H1 (cell line): ENCODE measurements at regions not wholly inside any gene's neighbourhood (a gene's known extent, or its start where the extent isn't known, plus 50 kb on each side); places are given as distances from the start of the nearest gene placed in this dataset.

Source experiments
- CTCF ChIA-PET: fragments of 300-600 bp; sonication (Branson Sonifier 250); formaldehyde crosslinking; loops from one replicate; lab custom pipeline; 2021; ENCODE audit not compliant: partially characterized antibody; lab: Charles Lee
- POLR2A ChIA-PET: fragments of 300-600 bp; sonication (Branson Sonifier 250); formaldehyde crosslinking; loops from one replicate; lab custom pipeline; 2021; ENCODE audit warnings: inconsistent platforms; ENCODE audit not compliant: partially characterized antibody; lab: Charles Lee
- DNase-seq, 2 experiments: peaks; one replicate each; pipeline versions ENCODE4 v3.0.0 to v3.0.0-alpha.2; 2010 to 2022; ENCODE audit warnings: low spot score in 2 of 2, low read depth in 1 of 2, mixed read lengths in 1 of 2
- FAIRE-seq: peaks from 2 replicates; lab custom pipeline; 2011; peaks lifted over from hg19 to GRCh38; lab: Jason Lieb, UNC
- H2AFZ ChIP-seq: 2 replicates; pipeline ENCODE4 v1.8.1; 2012; ENCODE audit warnings: low read length, inconsistent platforms
- H2AK5ac ChIP-seq: 2 replicates; pipeline ENCODE4 v1.6.1; 2013; ENCODE audit warnings: low read depth, low read length
- H2BK120ac ChIP-seq: replicated peaks from 2 replicates; pipeline ENCODE3; 2013; ENCODE audit warnings: low read depth, low read length, inconsistent platforms
- H2BK12ac ChIP-seq: 2 replicates; pipeline ENCODE4 v1.6.1; 2013; ENCODE audit warnings: low read depth, low read length
- H2BK15ac ChIP-seq: 2 replicates; pipeline ENCODE4 v1.6.1; 2013; ENCODE audit warnings: low read length
- H2BK20ac ChIP-seq: 2 replicates; pipeline ENCODE4 v1.6.1; 2013; ENCODE audit warnings: low read length
- H2BK5ac ChIP-seq: 2 replicates; pipeline ENCODE4 v1.6.1; 2013; ENCODE audit warnings: low read depth, low read length
- H3K14ac ChIP-seq: 2 replicates; pipeline ENCODE4 v1.6.1; 2013; ENCODE audit warnings: inconsistent platforms; ENCODE audit not compliant: insufficient read length
- H3K18ac ChIP-seq: 2 replicates; pipeline ENCODE4 v1.6.1; 2013; ENCODE audit warnings: low read length; ENCODE audit errors: extremely low read depth
- H3K23ac ChIP-seq: 2 replicates; pipeline ENCODE4 v1.6.1; 2013; ENCODE audit warnings: inconsistent platforms; ENCODE audit not compliant: insufficient read length
- H3K23me2 ChIP-seq: 2 replicates; pipeline ENCODE4 v1.6.1; 2013; ENCODE audit warnings: low read depth, low read length
- H3K27ac ChIP-seq: 2 replicates; pipeline ENCODE4 v1.6.1; 2011; ENCODE audit warnings: low read depth, low read length, inconsistent platforms
- H3K27me3 ChIP-seq, 4 experiments: replicated peaks in 1 of 4; 1 replicate in 1 of 4; 2 replicates in 3 of 4; pipeline versions ENCODE4 v1.6.1 to v1.8.1; 2011 to 2013; ENCODE audit warnings: low read length in 3 of 4, mild to moderate bottlenecking in 3 of 4, inconsistent platforms in 2 of 4, mixed read lengths in 2 of 4, moderate library complexity in 1 of 4; ENCODE audit not compliant: control insufficient read depth in 3 of 4, insufficient read depth in 3 of 4; ENCODE audit errors: extremely low read depth in 1 of 4
- H3K36me3 ChIP-seq, 4 experiments: 2 replicates each; pipeline versions ENCODE4 v1.6.1 to v1.8.1; 2011 to 2013; ENCODE audit warnings: mild to moderate bottlenecking in 4 of 4, low read length in 3 of 4, moderate library complexity in 2 of 4, control low read depth in 1 of 4, inconsistent platforms in 1 of 4; ENCODE audit not compliant: insufficient read depth in 4 of 4, control insufficient read depth in 2 of 4
- H3K4ac ChIP-seq: replicated peaks from 2 replicates; pipeline ENCODE3; 2013; ENCODE audit warnings: low read length, low read depth, mixed read lengths, inconsistent platforms; ENCODE audit not compliant: insufficient read length
- H3K4me1 ChIP-seq, 4 experiments: replicated peaks in 1 of 4; 1 replicate in 1 of 4; 2 replicates in 3 of 4; pipeline versions ENCODE4 v1.6.1 to v1.8.1; 2011 to 2013; ENCODE audit warnings: low read length in 3 of 4, inconsistent platforms in 2 of 4, mixed read lengths in 1 of 4; ENCODE audit not compliant: insufficient read depth in 4 of 4, control insufficient read depth in 3 of 4
- H3K4me2 ChIP-seq, 2 experiments: 2 replicates each; pipeline versions ENCODE4 v1.6.1 to v1.8.1; 2011 to 2013; ENCODE audit warnings: low read depth in 2 of 2, low read length in 2 of 2, control low read depth in 1 of 2, inconsistent platforms in 1 of 2, mild to moderate bottlenecking in 1 of 2; ENCODE audit not compliant: insufficient read depth in 1 of 2
- H3K4me3 ChIP-seq, 4 experiments: fragments of 200-600, 300-600 bp in 1 of 4; sonication (generic), shearing (Covaris generic), sonication (Bioruptor Twin) in 1 of 4; 2 replicates each; pipeline versions ENCODE4 v1.5.1 to v1.8.1; 2011 to 2016; ENCODE audit warnings: low read length in 4 of 4, low read depth in 3 of 4, control low read depth in 2 of 4, inconsistent platforms in 2 of 4, mild to moderate bottlenecking in 2 of 4, mixed read lengths in 1 of 4, moderate library complexity in 1 of 4; ENCODE audit not compliant: insufficient read depth in 2 of 4; ENCODE audit errors: extremely low read depth in 1 of 4
- H3K56ac ChIP-seq: replicated peaks from 2 replicates; pipeline ENCODE3; 2013; ENCODE audit warnings: low read depth, mild to moderate bottlenecking, mixed read lengths, low read length, inconsistent platforms; ENCODE audit not compliant: insufficient read length
- H3K79me1 ChIP-seq: 2 replicates; pipeline ENCODE4 v1.6.1; 2013; ENCODE audit warnings: low read depth, low read length, control low read depth
- H3K79me2 ChIP-seq, 2 experiments: 2 replicates each; pipeline versions ENCODE4 v1.6.1 to v1.8.1; 2012 to 2013; ENCODE audit warnings: low read length in 2 of 2, mild to moderate bottlenecking in 2 of 2, inconsistent platforms in 1 of 2; ENCODE audit not compliant: insufficient read depth in 2 of 2, control insufficient read depth in 1 of 2
- H3K9ac ChIP-seq, 4 experiments: replicated peaks in 1 of 4; 1 replicate in 1 of 4; 2 replicates in 3 of 4; pipeline versions ENCODE4 v1.6.1 to v1.8.1; 2011 to 2013; ENCODE audit warnings: low read depth in 3 of 4, low read length in 3 of 4, control low read depth in 2 of 4, mild to moderate bottlenecking in 2 of 4, moderate library complexity in 2 of 4, inconsistent platforms in 1 of 4; ENCODE audit errors: extremely low read depth in 1 of 4
- H3K9me3 ChIP-seq, 2 experiments: 2 replicates each; pipeline versions ENCODE4 v1.6.1 to v1.8.1; 2012 to 2013; ENCODE audit warnings: mild to moderate bottlenecking in 2 of 2, moderate library complexity in 2 of 2, control low read depth in 1 of 2, inconsistent platforms in 1 of 2, low read depth in 1 of 2, low read length in 1 of 2, mixed read lengths in 1 of 2; ENCODE audit not compliant: insufficient read depth in 2 of 2
- H4K20me1 ChIP-seq, 2 experiments: replicated peaks in 1 of 2; 2 replicates each; pipeline versions ENCODE3 to v1.8.1; 2011 to 2013; ENCODE audit warnings: inconsistent platforms in 2 of 2, low read length in 2 of 2, mild to moderate bottlenecking in 1 of 2; ENCODE audit not compliant: insufficient read depth in 2 of 2, control insufficient read depth in 1 of 2
- H4K5ac ChIP-seq: 2 replicates; pipeline ENCODE4 v1.6.1; 2013; ENCODE audit warnings: low read length, low read depth, mixed read lengths, inconsistent platforms; ENCODE audit not compliant: insufficient read length
- H4K8ac ChIP-seq: 2 replicates; pipeline ENCODE4 v1.8.0; 2013; ENCODE audit warnings: mild to moderate bottlenecking, moderate library complexity, low read length, inconsistent platforms; ENCODE audit not compliant: insufficient read depth; ENCODE audit errors: extremely low read depth
- H4K91ac ChIP-seq: replicated peaks from 2 replicates; pipeline ENCODE3; 2013; ENCODE audit warnings: low read length, mixed read lengths, inconsistent platforms; ENCODE audit not compliant: insufficient read length
- ATF2 ChIP-seq: IDR thresholded peaks from 2 replicates; pipeline ENCODE4 v1.6.1; 2012; ENCODE audit warnings: low read length, inconsistent platforms
- ATF3 ChIP-seq: IDR thresholded peaks from 2 replicates; pipeline ENCODE4 v1.6.1; 2011; ENCODE audit warnings: low read depth, mild to moderate bottlenecking, low read length; ENCODE audit not compliant: insufficient read depth
- BACH1 ChIP-seq: IDR thresholded peaks from 2 replicates; pipeline ENCODE4 v1.6.1; 2012; ENCODE audit warnings: low read length, improper control_type of control experiment
- CBX5 ChIP-seq: fragments of 300-800, 300-1000 bp; sonication (generic); IDR thresholded peaks from 2 replicates; pipeline ENCODE4 v1.7.1; 2016; ENCODE audit warnings: antibody characterized with exemption, low read length, low read depth
- PHF8 ChIP-seq: fragments of 200-600 bp; sonication (generic); conservative IDR thresholded peaks from 2 replicates; pipeline ENCODE4 v1.7.1; 2012; ENCODE audit warnings: low read depth, mild to moderate bottlenecking, inconsistent platforms, low read length, moderate library complexity
- POLR2AphosphoS5 ChIP-seq: IDR thresholded peaks from 2 replicates; pipeline ENCODE4 v1.6.1; 2011; ENCODE audit warnings: low read depth, low read length
- RAD21 ChIP-seq, 2 experiments: IDR thresholded peaks in 1 of 2; conservative IDR thresholded peaks in 1 of 2; 2 replicates each; pipeline ENCODE4 v1.6.1; 2011; ENCODE audit warnings: low read depth in 2 of 2, low read length in 2 of 2, improper control_type of control experiment in 1 of 2, inconsistent platforms in 1 of 2, mild to moderate bottlenecking in 1 of 2, moderate library complexity in 1 of 2
- RBBP5 ChIP-seq: IDR thresholded peaks from 2 replicates; pipeline ENCODE4 v1.7.1; 2012; ENCODE audit warnings: low read depth, mild to moderate bottlenecking, inconsistent platforms, low read length, moderate library complexity, borderline replicate concordance
- RXRA ChIP-seq: IDR thresholded peaks from 2 replicates; pipeline ENCODE4 v1.6.1; 2011; ENCODE audit warnings: low read depth, mild to moderate bottlenecking, low read length, moderate library complexity; ENCODE audit not compliant: insufficient read depth
- TAF7 ChIP-seq: optimal IDR thresholded peaks from 2 replicates; pipeline ENCODE3; 2011; ENCODE audit warnings: low read depth, mild to moderate bottlenecking, inconsistent platforms, low read length, moderate library complexity, borderline replicate concordance
- TBP ChIP-seq: IDR thresholded peaks from 2 replicates; pipeline ENCODE4 v1.6.1; 2011; ENCODE audit warnings: low read depth, low read length, improper control_type of control experiment
- TCF12 ChIP-seq: IDR thresholded peaks from 2 replicates; pipeline ENCODE4 v1.6.1; 2011; ENCODE audit warnings: low read depth, mild to moderate bottlenecking, low read length
- TEAD4 ChIP-seq: IDR thresholded peaks from 2 replicates; pipeline ENCODE4 v1.6.1; 2012; ENCODE audit warnings: low read depth, low read length, inconsistent platforms, mixed read lengths
- WGBS, 2 experiments: shearing (Covaris generic) in 1 of 2; methylation state at CpG; one replicate each; pipeline versions ENCODE4 v1.1.6 to v1.1.7; 2013 to 2015; ENCODE audit warnings: low lambda C conversion rate in 2 of 2, mixed read lengths in 2 of 2, inconsistent platforms in 1 of 2, low coverage in 1 of 2, missing lambda C conversion rate in 1 of 2; ENCODE audit not compliant: insufficient replicate concordance in 2 of 2, insufficient coverage in 1 of 2, insufficient read length in 1 of 2; ENCODE audit errors: extremely low coverage in 1 of 2, missing lambda C conversion rate in 1 of 2; 5-methylcytosine and 5-hydroxymethylcytosine counted together

GRCh38 chr12:42750356-42750755, 160.8 kb upstream of the PRICKLE1 start:
- Histone ChIP-seq H3K4ac (no peak overlapping the region), H3K79me2 (no peaks in the 10 kb centered on the region), H3K18ac (no peak overlapping the region), H3K27ac (no peak overlapping the region), H3K4me2 (no peak overlapping the region), H2BK120ac (no peak overlapping the region), H3K27me3 (no peaks in the 10 kb centered on the region), H2AK5ac (no peak overlapping the region), H3K23ac (no peak overlapping the region), H2BK12ac (no peak overlapping the region), H3K23me2 (no peaks in the 10 kb centered on the region), H4K5ac (no peak overlapping the region), H3K56ac (no peak overlapping the region), H3K36me3 (no peaks in the 10 kb centered on the region), H3K14ac (no peak overlapping the region), H2BK5ac (no peak overlapping the region), H3K4me3 (no peak overlapping the region), H2BK20ac (no peak overlapping the region), H4K8ac (no peak overlapping the region), H2BK15ac (no peak overlapping the region), H3K79me1 (no peaks in the 10 kb centered on the region), H3K4me1 (no peaks in the 10 kb centered on the region), H4K91ac (no peak overlapping the region), H3K9me3 (peaks cover 10 to 14% of the 10 kb centered on the region in 2 experiments), H2AFZ (no peak overlapping the region), H4K20me1 (no peaks in the 10 kb centered on the region), H3K9ac (no peak overlapping the region)
- DNase-seq (no peak), FAIRE-seq (no peak)
- CTCF ChIA-PET, result interaction anchor here (0.7 to 1.3 kb wide), 3 partner anchors 9 to 250 kb away, joined by 3 read pairs; no protein-coding TSS in a partner anchor
- POLR2A ChIA-PET, result no interaction called here
- no peak for TF ChIP-seq TAF7
- TF ChIP-seq RBBP5, result no peak
- no peak for TF ChIP-seq TCF12
- TF ChIP-seq TBP, result no peak
- no peak for TF ChIP-seq CBX5
- TF ChIP-seq ATF3, result no peak
- no peak for TF ChIP-seq POLR2AphosphoS5
- no peak for TF ChIP-seq TEAD4
- TF ChIP-seq RAD21 (IDR thresholded peaks at IDR 0.05 in 1 of 2, conservative IDR thresholded peaks at IDR 0.05 in 1 of 2; ENCODE audit: low read depth in 2 of 2, low read length in 2 of 2), result no peak
- no peak for TF ChIP-seq RXRA
- TF ChIP-seq ATF2, result no peak
- no peak for TF ChIP-seq PHF8
- no peak for TF ChIP-seq BACH1
- WGBS, 2 experiments, result 95% methylated on average over 1 of the region's 1 CpG; no CpG with 5 or more reads in 1 of the 2 experiments
